ENCODE measurements at regions not wholly inside any gene's neighbourhood (a gene's known extent, or its start where the extent isn't known, plus 50 kb on each side); places are given as distances from the start of the nearest gene placed in this dataset.

DNA sequence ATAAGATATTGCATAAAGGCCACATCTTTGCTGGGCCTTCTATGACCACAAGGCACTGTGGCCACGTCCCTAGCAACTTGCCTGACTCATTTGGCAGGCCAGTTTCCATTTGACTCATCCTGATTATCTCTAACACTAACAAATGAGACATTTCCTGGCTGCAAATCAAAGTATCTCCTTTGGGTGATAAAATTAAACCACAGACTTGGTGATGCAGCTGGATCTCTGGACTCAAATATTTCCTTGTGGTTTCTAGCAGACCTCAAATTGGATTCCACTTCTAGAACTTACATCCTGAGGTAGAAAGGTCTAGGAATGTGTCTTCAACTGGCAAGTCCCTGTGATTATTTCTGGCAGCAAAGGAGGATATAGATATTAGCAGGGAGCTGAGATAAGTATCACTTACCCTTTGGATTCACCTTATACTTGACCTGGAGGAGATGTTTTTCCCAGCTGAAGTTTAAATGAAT is 167.9 kb upstream of the NXPH2 start:
- TF ChIP-seq CTCF (IDR thresholded peaks at IDR 0.05), result no peak
- no peak for TF ChIP-seq EP300 (IDR thresholded peaks at IDR 0.05)
- peak in 1 of 3 donors; percentile 17 for TF ChIP-seq POLR2AphosphoS5 (IDR thresholded peaks at IDR 0.05)
- no peak for TF ChIP-seq POLR2A (IDR thresholded peaks at IDR 0.05)
